Panc1 (cell line): ENCODE measurements at regions not wholly inside any gene's neighbourhood (a gene's known extent, or its start where the extent isn't known, plus 50 kb on each side); places are given as distances from the start of the nearest gene placed in this dataset.

Source experiments
- ATAC-seq: fragments of 200-7000 bp; cut with Tn5 transposase; 2 replicates; pipeline ENCODE4 v1.9.1; 2020; ENCODE audit warnings: mild to moderate bottlenecking, moderate library complexity
- BruUV-seq: library from RNA; stranded (reverse); fragments of 400-500 nt; replicated peaks from 2 replicates; lab custom pipeline; 2021; lab: Mats Ljungman, UMichigan
- CTCF ChIA-PET: fragments of 300-600 bp; sonication (Branson Sonifier 250); formaldehyde crosslinking; loops from one replicate; lab custom pipeline; 2022; ENCODE audit warnings: antibody characterized with exemption; lab: Charles Lee
- POLR2A ChIA-PET: fragments of 300-600 bp; sonication (Branson Sonifier 250); formaldehyde crosslinking; loops from one replicate; lab custom pipeline; 2022; ENCODE audit warnings: antibody characterized with exemption; lab: Charles Lee
- DNase-seq: peaks from one replicate; pipeline ENCODE4 v3.0.0-alpha.2; 2010; ENCODE audit warnings: low read depth, low spot score
- H3K27ac ChIP-seq: 2 replicates; pipeline ENCODE4 v1.5.1; 2011; ENCODE audit warnings: mild to moderate bottlenecking, low read length, inconsistent platforms
- H3K27me3 ChIP-seq: fragments of 200-500 bp; sonication (Bioruptor generic); 2 replicates; pipeline ENCODE4 v1.6.0; 2014; ENCODE audit warnings: low read length, inconsistent platforms; ENCODE audit not compliant: control insufficient read depth, insufficient read depth
- H3K36me3 ChIP-seq: fragments of 200-500 bp; sonication (Bioruptor generic); 2 replicates; pipeline ENCODE4 v1.5.1; 2014; ENCODE audit warnings: inconsistent platforms, mild to moderate bottlenecking, low read length, moderate library complexity; ENCODE audit not compliant: control insufficient read depth, insufficient read depth
- H3K4me1 ChIP-seq: 2 replicates; pipeline ENCODE4 v1.5.1; 2011; ENCODE audit warnings: inconsistent platforms, mild to moderate bottlenecking, low read length, moderate library complexity; ENCODE audit not compliant: control insufficient read depth, insufficient read depth
- H3K4me3 ChIP-seq, 2 experiments: 2 replicates each; pipeline ENCODE4 v1.5.1; 2011 to 2012; ENCODE audit warnings: low read depth in 2 of 2, low read length in 2 of 2, mild to moderate bottlenecking in 2 of 2, inconsistent platforms in 1 of 2, moderate library complexity in 1 of 2
- H3K9me3 ChIP-seq: fragments of 200-500 bp; sonication (Bioruptor generic); 2 replicates; pipeline ENCODE4 v1.5.1; 2014; ENCODE audit warnings: low read depth, mild to moderate bottlenecking, inconsistent platforms, low read length, moderate library complexity; ENCODE audit not compliant: control insufficient read depth, insufficient read depth
- POLR2AphosphoS5 ChIP-seq: IDR thresholded peaks from 2 replicates; pipeline ENCODE4 v1.6.1; 2012; ENCODE audit warnings: mild to moderate bottlenecking, low read depth, low read length, moderate library complexity
- SIN3A ChIP-seq: IDR thresholded peaks from 2 replicates; pipeline ENCODE4 v1.6.1; 2012; ENCODE audit warnings: low read depth, mild to moderate bottlenecking, low read length, moderate library complexity, borderline replicate concordance; ENCODE audit not compliant: insufficient read depth
- TCF7L2 ChIP-seq: IDR thresholded peaks from 2 replicates; pipeline ENCODE4 v1.6.1; 2011; ENCODE audit warnings: mild to moderate bottlenecking, low read depth, low read length, inconsistent platforms
- in situ Hi-C: cut with HindIII; loops from 2 replicates; pipeline ENCODE4 v1.10.0; 2016; ENCODE audit warnings: low sequenced_read_pairs, low pct_unique_long_range_greater_than_20kb
- intact Hi-C: fragments of 100-400 bp; cut with micrococcal nuclease; formaldehyde crosslinking; loops from one replicate; pipeline ENCODE4 v1.10.0; 2022; ENCODE audit not compliant: unreplicated experiment
- TF ChIP-seq, protein P1 (sequence below), 2 experiments: IDR thresholded peaks; 2 replicates each; pipeline ENCODE4 v1.6.1; 2011 to 2012; ENCODE audit warnings: low read depth in 2 of 2, control low read depth in 1 of 2, low read length in 1 of 2, mild to moderate bottlenecking in 1 of 2, moderate library complexity in 1 of 2; ENCODE audit not compliant: insufficient read depth in 1 of 2
- TF ChIP-seq, protein P2 (sequence below): fragments of 450-650 bp; IDR thresholded peaks from 2 replicates; pipeline ENCODE4 v1.5.1; 2017; ENCODE audit warnings: mild to moderate bottlenecking

DNA sequence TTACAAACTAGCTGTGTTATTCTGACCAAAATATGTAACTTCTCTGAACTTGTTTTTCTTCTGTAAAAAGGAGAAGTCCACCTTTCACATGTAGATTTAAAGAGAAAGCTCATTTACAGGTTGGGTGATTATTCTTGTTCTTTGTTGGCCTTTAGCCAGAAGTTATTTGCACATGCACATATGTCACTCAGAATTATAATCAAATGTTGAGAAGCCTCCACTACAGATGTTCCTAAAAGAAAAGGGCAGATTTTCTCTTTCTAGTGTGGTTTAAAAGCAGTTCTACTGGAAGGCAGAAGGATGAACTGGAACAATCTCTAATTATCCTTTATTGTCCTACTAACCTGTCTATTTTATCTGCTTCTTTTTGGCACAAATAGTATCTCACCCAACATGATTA, 209.8 kb upstream of the ELAVL2 start:
- BruUV-seq = no TSS peak
- Histone ChIP-seq H3K27ac (no peak overlapping the region), H3K27me3 (no peaks in the 10 kb centered on the region), H3K36me3 (no peaks in the 10 kb centered on the region), H3K4me1 (no peaks in the 10 kb centered on the region), H3K4me3 (no peak overlapping the region), H3K9me3 (no peaks in the 10 kb centered on the region)
- DNase-seq (no peak), ATAC-seq (no peak)
- ChIA-PET POLR2A (no interaction called here), CTCF (no interaction called here)
- in situ Hi-C loops (no loop called here), intact Hi-C loops (no loop called here)
- TF ChIP-seq SIN3A (no peak), TCF7L2 (no peak), POLR2AphosphoS5 (no peak)
- TF ChIP-seq, protein P1, sequence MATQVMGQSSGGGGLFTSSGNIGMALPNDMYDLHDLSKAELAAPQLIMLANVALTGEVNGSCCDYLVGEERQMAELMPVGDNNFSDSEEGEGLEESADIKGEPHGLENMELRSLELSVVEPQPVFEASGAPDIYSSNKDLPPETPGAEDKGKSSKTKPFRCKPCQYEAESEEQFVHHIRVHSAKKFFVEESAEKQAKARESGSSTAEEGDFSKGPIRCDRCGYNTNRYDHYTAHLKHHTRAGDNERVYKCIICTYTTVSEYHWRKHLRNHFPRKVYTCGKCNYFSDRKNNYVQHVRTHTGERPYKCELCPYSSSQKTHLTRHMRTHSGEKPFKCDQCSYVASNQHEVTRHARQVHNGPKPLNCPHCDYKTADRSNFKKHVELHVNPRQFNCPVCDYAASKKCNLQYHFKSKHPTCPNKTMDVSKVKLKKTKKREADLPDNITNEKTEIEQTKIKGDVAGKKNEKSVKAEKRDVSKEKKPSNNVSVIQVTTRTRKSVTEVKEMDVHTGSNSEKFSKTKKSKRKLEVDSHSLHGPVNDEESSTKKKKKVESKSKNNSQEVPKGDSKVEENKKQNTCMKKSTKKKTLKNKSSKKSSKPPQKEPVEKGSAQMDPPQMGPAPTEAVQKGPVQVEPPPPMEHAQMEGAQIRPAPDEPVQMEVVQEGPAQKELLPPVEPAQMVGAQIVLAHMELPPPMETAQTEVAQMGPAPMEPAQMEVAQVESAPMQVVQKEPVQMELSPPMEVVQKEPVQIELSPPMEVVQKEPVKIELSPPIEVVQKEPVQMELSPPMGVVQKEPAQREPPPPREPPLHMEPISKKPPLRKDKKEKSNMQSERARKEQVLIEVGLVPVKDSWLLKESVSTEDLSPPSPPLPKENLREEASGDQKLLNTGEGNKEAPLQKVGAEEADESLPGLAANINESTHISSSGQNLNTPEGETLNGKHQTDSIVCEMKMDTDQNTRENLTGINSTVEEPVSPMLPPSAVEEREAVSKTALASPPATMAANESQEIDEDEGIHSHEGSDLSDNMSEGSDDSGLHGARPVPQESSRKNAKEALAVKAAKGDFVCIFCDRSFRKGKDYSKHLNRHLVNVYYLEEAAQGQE (IDR thresholded peaks at IDR 0.05; ENCODE audit: insufficient read depth in 1 of 2, low read depth in 2 of 2, low read length in 1 of 2) = no peak
- TF ChIP-seq, protein P2, sequence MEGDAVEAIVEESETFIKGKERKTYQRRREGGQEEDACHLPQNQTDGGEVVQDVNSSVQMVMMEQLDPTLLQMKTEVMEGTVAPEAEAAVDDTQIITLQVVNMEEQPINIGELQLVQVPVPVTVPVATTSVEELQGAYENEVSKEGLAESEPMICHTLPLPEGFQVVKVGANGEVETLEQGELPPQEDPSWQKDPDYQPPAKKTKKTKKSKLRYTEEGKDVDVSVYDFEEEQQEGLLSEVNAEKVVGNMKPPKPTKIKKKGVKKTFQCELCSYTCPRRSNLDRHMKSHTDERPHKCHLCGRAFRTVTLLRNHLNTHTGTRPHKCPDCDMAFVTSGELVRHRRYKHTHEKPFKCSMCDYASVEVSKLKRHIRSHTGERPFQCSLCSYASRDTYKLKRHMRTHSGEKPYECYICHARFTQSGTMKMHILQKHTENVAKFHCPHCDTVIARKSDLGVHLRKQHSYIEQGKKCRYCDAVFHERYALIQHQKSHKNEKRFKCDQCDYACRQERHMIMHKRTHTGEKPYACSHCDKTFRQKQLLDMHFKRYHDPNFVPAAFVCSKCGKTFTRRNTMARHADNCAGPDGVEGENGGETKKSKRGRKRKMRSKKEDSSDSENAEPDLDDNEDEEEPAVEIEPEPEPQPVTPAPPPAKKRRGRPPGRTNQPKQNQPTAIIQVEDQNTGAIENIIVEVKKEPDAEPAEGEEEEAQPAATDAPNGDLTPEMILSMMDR = no peak

DNA sequence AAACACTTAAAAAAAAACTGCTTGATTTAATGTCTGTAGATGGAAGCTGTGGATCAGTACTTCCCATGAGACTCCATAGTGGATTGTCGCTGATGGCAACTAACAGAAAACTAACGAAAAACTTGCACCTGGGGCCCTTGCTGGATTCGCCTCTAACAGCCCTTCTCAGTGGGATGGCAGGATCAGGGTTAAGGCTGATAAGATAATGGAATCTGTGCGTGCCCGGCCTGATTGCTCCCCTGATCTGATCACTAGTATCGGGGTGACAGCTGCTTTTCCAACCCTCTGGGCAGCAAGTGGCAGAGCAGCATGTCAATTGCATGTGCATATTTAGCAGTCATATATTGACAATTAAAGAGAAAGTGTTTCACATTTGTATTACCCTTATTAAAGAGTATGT, 185.8 kb upstream of the ELAVL2 start:
- H3K27ac ChIP-seq = no peak overlapping the region
- CTCF ChIA-PET = no interaction called here
- H3K4me3 ChIP-seq = no peak overlapping the region
- no peaks in the 10 kb centered on the region for H3K27me3 ChIP-seq
- no TSS peak for BruUV-seq
- intact Hi-C loops (no loop called here), in situ Hi-C loops (no loop called here)
- H3K9me3 ChIP-seq = no peaks in the 10 kb centered on the region
- DNase-seq (no peak), ATAC-seq (no peak)
- no peaks in the 10 kb centered on the region for H3K36me3 ChIP-seq
- no peaks in the 10 kb centered on the region for H3K4me1 ChIP-seq
- POLR2A ChIA-PET = no interaction called here
- no peak for TF ChIP-seq SIN3A
- TF ChIP-seq, protein P2 = no peak
- TF ChIP-seq, protein P1 (IDR thresholded peaks at IDR 0.05; ENCODE audit: insufficient read depth in 1 of 2, low read depth in 2 of 2, low read length in 1 of 2) = no peak
- no peak for TF ChIP-seq TCF7L2
- TF ChIP-seq POLR2AphosphoS5 = no peak
